BLaER1 (cell line): ENCODE measurements at regions not wholly inside any gene's neighbourhood (a gene's known extent, or its start where the extent isn't known, plus 50 kb on each side); places are given as distances from the start of the nearest gene placed in this dataset.

ENCODE experiments used
- H3K27ac ChIP-seq: shearing (Covaris generic); formaldehyde crosslinking; 2 replicates; pipeline ENCODE4 v1.8.1; 2022
- H3K27me3 ChIP-seq: shearing (Covaris generic); formaldehyde crosslinking; 2 replicates; pipeline ENCODE4 v1.8.1; 2022
- H3K36me3 ChIP-seq: shearing (Covaris generic); formaldehyde crosslinking; 2 replicates; pipeline ENCODE4 v1.8.1; 2022
- H3K4me1 ChIP-seq: shearing (Covaris generic); formaldehyde crosslinking; 2 replicates; pipeline ENCODE4 v1.8.1; 2022
- H3K4me2 ChIP-seq: shearing (Covaris generic); formaldehyde crosslinking; 2 replicates; pipeline ENCODE4 v1.8.1; 2022
- H3K4me3 ChIP-seq: shearing (Covaris generic); formaldehyde crosslinking; 2 replicates; pipeline ENCODE4 v1.8.1; 2022
- H3K9ac ChIP-seq: shearing (Covaris generic); formaldehyde crosslinking; 2 replicates; pipeline ENCODE4 v1.8.1; 2022
- H3K9me3 ChIP-seq: shearing (Covaris generic); formaldehyde crosslinking; 2 replicates; pipeline ENCODE4 v1.8.1; 2022
- H4K20me1 ChIP-seq: shearing (Covaris generic); formaldehyde crosslinking; 2 replicates; pipeline ENCODE4 v1.8.1; 2022
- Cebpa-rat ChIP-seq: shearing (Covaris generic); IDR thresholded peaks from 2 replicates; pipeline ENCODE4 v1.8.1; 2022

DNA sequence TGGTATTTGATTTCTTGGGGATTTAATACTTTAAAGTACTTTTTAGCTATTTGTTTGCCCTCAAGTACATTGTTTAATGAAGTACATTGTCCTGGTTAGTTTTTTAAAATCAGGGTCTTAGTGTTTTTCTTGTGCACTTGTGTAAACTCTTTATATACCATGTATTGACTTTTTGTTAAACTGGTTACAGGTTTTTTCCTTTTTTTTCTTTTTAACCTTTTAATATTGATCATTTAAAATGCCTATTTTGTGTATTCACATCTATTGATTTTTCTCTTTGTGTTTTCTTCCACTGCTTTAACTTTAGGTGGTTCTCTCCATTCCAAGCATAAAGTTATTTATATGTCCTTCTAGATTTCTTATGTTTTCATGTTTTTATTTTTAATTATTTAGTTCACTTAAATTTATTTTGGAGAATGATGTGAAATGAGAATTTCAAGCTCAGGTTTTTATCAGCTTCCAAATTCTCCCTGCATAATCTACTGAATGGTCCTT is 84.5 kb upstream of the MYCN start:
- Histone ChIP-seq H3K27ac (no peak overlapping the region), H3K4me2 (no peak overlapping the region), H3K27me3 (no peaks in the 10 kb centered on the region), H4K20me1 (no peaks in the 10 kb centered on the region), H3K4me3 (no peak overlapping the region), H3K4me1 (no peaks in the 10 kb centered on the region), H3K9ac (no peak overlapping the region), H3K9me3 (no peaks in the 10 kb centered on the region), H3K36me3 (no peaks in the 10 kb centered on the region)
- no peak for TF ChIP-seq Cebpa-rat

GRCh38 chr2:15856318-15856717 is 84.0 kb upstream of the MYCN start:
- Histone ChIP-seq H3K4me1 (no peaks in the 10 kb centered on the region), H3K27ac (no peak overlapping the region)

DNA sequence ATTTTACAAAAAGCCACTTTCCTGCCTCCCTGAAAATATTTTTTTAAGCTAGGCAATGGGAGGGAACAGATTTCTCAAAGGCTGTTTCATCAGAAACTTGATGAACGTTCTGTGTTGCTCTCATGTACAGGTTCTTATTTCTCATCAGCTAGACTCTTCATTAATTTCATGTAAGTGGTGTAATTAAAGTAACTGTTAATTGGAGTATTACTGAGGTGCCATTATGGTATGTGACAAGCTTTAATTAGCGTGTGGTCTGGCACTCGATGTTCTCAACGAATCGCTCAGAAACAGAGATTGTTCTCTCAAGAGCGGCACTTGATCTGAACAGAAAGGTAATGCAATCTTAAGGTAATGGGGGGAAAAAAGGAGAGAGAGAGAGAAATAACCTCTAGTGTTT is 81.9 kb upstream of the MYCN start:
- Histone ChIP-seq H3K9me3 (no peaks in the 10 kb centered on the region), H3K36me3 (no peaks in the 10 kb centered on the region), H3K27ac (no peak overlapping the region), H3K4me2 (no peak overlapping the region), H3K9ac (no peak overlapping the region), H3K27me3 (no peaks in the 10 kb centered on the region), H4K20me1 (no peaks in the 10 kb centered on the region), H3K4me3 (no peak overlapping the region), H3K4me1 (no peaks in the 10 kb centered on the region)
- TF ChIP-seq Cebpa-rat: no peak

More at GRCh38 chr2:15856318-15856717, 84.0 kb upstream of the MYCN start:
- TF ChIP-seq Cebpa-rat: no peak
- Histone ChIP-seq H3K4me2 (no peak overlapping the region), H3K27me3 (no peaks in the 10 kb centered on the region), H3K4me3 (no peak overlapping the region), H3K36me3 (no peaks in the 10 kb centered on the region), H4K20me1 (no peaks in the 10 kb centered on the region), H3K9ac (no peak overlapping the region), H3K9me3 (no peaks in the 10 kb centered on the region)

GRCh38 chr2:15860051-15860663 is 80.2 kb upstream of the MYCN start:
- H4K20me1 ChIP-seq: no peaks in the 10 kb centered on the region
- no peaks in the 10 kb centered on the region for H3K4me1 ChIP-seq
- no peak overlapping the region for H3K9ac ChIP-seq
- H3K9me3 ChIP-seq: no peaks in the 10 kb centered on the region
- H3K4me3 ChIP-seq: no peak overlapping the region
- H3K27ac ChIP-seq: no peak overlapping the region
- H3K4me2 ChIP-seq: no peak overlapping the region
- no peak for TF ChIP-seq Cebpa-rat
- no peaks in the 10 kb centered on the region for H3K27me3 ChIP-seq
- H3K36me3 ChIP-seq: no peaks in the 10 kb centered on the region

DNA sequence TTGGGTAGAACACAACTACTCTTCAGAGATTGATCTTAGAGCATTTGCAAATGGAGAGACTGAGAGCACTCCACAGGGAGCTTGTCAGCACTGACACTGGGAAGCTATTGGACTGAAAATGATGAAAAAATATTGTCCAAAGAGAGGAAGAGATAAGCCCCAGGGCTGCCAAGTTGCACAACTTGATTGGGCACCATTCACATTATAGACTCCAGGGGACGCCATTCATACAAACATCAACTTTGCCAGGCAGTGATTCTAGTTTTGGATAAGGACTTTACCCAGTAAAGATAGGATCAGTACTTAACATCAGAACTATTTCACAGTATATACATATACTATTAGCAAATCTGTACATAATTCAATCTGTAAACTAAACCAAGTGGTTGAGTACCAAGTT is 79.6 kb upstream of the MYCN start:
- Histone ChIP-seq H3K9me3 (no peaks in the 10 kb centered on the region), H3K4me3 (no peak overlapping the region), H3K36me3 (no peaks in the 10 kb centered on the region), H4K20me1 (no peaks in the 10 kb centered on the region), H3K9ac (no peak overlapping the region), H3K27me3 (no peaks in the 10 kb centered on the region), H3K4me2 (no peak overlapping the region), H3K4me1 (no peaks in the 10 kb centered on the region), H3K27ac (no peak overlapping the region)
- TF ChIP-seq Cebpa-rat: no peak

- no peaks in the 10 kb centered on the region for H3K4me1 ChIP-seq
- no peak overlapping the region for H3K4me2 ChIP-seq
- no peak overlapping the region for H3K9ac ChIP-seq
- no peaks in the 10 kb centered on the region for H3K36me3 ChIP-seq
- no peaks in the 10 kb centered on the region for H4K20me1 ChIP-seq
- H3K9me3 ChIP-seq: no peaks in the 10 kb centered on the region
- no peak for TF ChIP-seq Cebpa-rat
- H3K4me3 ChIP-seq: no peak overlapping the region
- H3K27ac ChIP-seq: no peak overlapping the region
- H3K27me3 ChIP-seq: no peaks in the 10 kb centered on the region
Measured at GRCh38 chr2:15861172-15861822, 79.1 kb upstream of the MYCN start.

- Histone ChIP-seq H3K9me3 (no peaks in the 10 kb centered on the region), H4K20me1 (no peaks in the 10 kb centered on the region), H3K27me3 (no peaks in the 10 kb centered on the region), H3K4me1 (no peaks in the 10 kb centered on the region), H3K4me2 (no peak overlapping the region), H3K9ac (no peak overlapping the region), H3K4me3 (no peak overlapping the region), H3K36me3 (no peaks in the 10 kb centered on the region), H3K27ac (no peak overlapping the region)
- no peak for TF ChIP-seq Cebpa-rat
Measured at GRCh38 chr2:15861898-15862297, 78.5 kb upstream of the MYCN start.

DNA sequence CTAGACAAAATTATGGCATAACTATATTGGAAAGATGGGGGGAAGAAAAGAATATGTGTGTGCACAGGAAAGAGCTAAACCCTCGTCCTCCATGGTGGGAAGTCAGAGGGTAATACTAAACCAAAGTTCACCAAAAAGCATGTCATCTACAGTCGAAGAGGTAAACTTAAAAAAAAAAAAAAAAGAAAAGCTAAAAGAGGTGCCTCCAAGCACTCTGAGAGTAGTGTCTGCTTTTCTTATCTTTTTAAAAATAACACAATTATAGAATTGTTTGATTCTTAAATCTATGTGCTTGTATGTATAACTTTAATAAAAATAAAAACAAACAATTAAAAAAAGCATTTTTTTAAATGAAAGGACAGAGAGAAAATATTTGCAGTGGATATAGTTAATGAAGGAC is 77.3 kb upstream of the MYCN start:
- Histone ChIP-seq H3K9ac (no peak overlapping the region), H3K4me3 (no peak overlapping the region), H3K4me2 (no peak overlapping the region), H4K20me1 (no peaks in the 10 kb centered on the region), H3K27me3 (no peaks in the 10 kb centered on the region), H3K27ac (no peak overlapping the region), H3K9me3 (peaks cover 10% of the 10 kb centered on the region; the same call in 1 of the 2 replicates), H3K36me3 (no peaks in the 10 kb centered on the region), H3K4me1 (no peaks in the 10 kb centered on the region)
- no peak for TF ChIP-seq Cebpa-rat

- no peak overlapping the region for H3K9ac ChIP-seq
- no peaks in the 10 kb centered on the region for H4K20me1 ChIP-seq
- H3K36me3 ChIP-seq: no peaks in the 10 kb centered on the region
- H3K27ac ChIP-seq: no peak overlapping the region
- H3K27me3 ChIP-seq: no peaks in the 10 kb centered on the region
- no peaks in the 10 kb centered on the region for H3K4me1 ChIP-seq
- no peak overlapping the region for H3K4me2 ChIP-seq
- peaks cover 10% of the 10 kb centered on the region; the same call in 1 of the 2 replicates for H3K9me3 ChIP-seq
- no peak for TF ChIP-seq Cebpa-rat
- H3K4me3 ChIP-seq: no peak overlapping the region
Measured at GRCh38 chr2:15863494-15864175, 76.7 kb upstream of the MYCN start.

- H3K27ac ChIP-seq: no peak overlapping the region
- H3K4me1 ChIP-seq: no peaks in the 10 kb centered on the region
- no peak for TF ChIP-seq Cebpa-rat
- H3K9me3 ChIP-seq: peaks cover 10% of the 10 kb centered on the region; the same call in 1 of the 2 replicates
- H3K4me3 ChIP-seq: no peak overlapping the region
- no peaks in the 10 kb centered on the region for H4K20me1 ChIP-seq
- H3K36me3 ChIP-seq: no peaks in the 10 kb centered on the region
- H3K27me3 ChIP-seq: no peaks in the 10 kb centered on the region
- no peak overlapping the region for H3K4me2 ChIP-seq
- no peak overlapping the region for H3K9ac ChIP-seq
Measured at GRCh38 chr2:15864176-15864769, 76.1 kb upstream of the MYCN start.
